ENCODE measurements at regions not wholly inside any gene's neighbourhood (a gene's known extent, or its start where the extent isn't known, plus 50 kb on each side); places are given as distances from the start of the nearest gene placed in this dataset.

DNA sequence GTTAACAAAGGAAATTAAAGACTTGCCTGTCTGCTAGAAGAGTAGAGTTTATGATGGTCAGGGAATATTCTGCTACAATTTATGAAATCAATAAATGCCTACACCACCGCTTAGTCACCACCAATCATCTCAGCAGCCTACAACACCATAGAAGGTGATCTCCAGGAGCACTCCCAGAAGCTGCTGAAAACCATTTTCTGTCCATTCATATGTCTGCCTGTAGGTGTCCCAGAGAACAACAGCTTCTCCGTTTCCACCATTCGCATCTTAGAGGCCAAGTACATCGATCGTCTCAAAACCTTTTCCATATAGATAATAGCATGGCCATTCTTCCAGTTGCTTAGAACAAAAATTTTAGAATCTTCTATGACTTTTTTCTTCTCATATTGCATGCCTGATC lies 303.4 kb downstream of the KCNC2 start:
- no peak for DNase-seq (ENCODE audit: low read depth, low spot score)

DNA sequence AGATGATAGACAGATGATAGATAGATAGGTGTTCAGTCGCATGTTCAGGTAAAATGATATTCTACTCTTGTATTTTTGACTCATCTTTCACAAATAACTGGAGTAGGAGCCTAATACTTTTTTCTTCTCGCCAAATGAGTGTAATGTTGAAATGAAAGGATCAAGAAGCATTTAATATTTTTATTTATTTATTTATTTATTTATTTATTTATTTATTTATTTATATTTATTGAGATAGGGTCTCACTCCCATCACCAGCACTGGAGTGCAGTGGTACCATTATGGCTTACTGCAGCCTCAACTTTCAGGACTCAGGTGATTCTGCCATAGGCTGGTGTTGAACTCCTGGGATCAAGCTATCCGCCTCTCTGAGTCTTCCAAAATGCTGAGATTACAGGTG lies 298.8 kb downstream of the KCNC2 start:
- no peak for DNase-seq (ENCODE audit: low read depth, low spot score)

DNA sequence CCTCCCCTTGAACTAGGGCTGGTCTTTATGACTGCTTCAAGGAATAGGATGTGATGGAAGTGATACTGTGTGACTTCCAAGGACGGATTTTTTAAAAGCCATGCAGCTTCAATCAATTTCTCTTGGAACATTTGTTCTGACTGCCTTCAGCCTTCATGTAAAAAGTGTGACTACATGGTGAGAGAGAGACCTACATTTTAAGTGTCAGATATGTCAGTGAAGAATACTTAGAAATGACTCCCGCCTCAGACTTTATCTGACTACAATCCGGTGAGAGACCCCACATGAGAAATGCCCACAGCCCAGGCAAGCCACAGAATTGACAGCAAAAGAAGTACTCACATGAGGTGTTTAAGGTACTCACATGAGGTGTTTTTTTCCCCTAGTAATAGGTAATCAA lies 295.3 kb downstream of the KCNC2 start:
- no peak for DNase-seq (ENCODE audit: low read depth, low spot score)

DNA sequence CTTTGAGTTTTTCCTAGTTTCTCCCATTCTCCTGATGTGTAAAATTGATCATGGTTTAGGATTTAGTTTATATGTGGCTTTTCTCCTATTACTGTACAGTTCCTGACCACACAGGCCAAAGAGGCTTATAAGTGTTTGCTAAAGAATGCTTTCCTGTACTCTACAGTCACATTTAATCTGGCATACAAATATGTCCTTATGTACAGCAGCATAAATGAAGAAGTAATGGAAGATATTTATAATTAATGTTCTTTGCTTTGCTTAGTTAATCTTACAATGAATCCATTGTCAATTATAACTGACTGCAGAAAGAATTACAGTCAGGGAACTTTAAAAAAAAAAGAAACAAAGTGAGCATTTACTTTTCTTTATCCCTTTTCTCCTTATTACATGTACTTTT lies 293.9 kb downstream of the KCNC2 start:
- DNase-seq (ENCODE audit: low read depth, low spot score) = no peak

DNA sequence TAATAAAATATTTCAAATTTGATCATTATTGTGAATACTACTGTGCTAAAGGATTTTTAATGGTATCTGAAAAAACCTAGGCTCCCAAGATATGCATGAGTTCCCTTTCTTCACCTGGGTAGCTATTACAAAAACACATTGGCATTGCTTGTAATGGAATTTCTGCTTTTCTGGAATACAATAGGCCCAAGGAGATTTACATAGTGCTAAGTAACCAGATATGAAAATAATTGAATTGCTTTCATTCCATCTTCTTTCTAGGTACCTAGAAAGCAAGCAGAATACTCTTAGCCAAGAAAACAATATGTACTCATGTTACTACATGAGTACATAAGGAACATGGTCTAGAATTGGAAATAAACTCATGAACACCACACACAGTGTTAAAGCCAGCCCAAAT lies 291.9 kb downstream of the KCNC2 start:
- no peak for DNase-seq (ENCODE audit: low read depth, low spot score)

DNA sequence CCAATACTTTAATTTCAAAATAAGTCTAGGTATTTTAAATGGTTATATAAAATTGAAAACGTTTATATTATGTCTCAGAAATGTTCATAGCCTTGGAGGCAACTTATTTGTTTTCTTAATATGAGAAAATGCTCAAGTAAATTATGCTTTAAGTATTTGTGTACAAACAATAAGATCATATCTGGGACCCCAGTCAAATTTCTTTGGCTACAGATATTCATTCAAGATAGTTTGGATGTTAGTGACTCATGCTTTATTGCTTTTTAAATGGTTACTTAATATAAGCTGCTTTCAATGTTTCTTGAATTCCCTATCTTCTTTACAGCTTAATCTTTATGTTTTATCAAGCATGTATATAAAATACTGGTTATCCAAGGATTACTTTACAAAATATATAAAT lies 291.3 kb downstream of the KCNC2 start:
- DNase-seq (ENCODE audit: low read depth, low spot score) = no peak

DNA sequence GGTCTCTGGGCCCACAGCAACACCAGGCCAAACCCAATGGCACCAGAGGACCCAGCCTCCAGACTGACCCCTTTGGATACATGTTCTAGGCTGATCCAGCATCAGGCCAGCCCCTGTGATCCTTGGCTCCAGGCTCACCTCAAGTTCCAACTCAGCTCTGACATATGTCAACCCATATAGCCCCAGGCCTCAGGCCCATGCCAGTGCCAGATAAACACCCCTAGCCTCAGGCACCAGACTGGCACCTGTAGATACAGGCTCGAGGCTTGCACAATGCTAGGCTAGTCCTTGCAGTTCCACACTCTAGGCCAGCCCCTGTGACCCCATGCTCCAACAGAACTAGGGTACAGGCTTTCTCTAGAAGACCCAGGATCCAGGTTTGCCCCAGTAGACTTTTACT lies 287.5 kb downstream of the KCNC2 start:
- DNase-seq (ENCODE audit: low read depth, low spot score) = no peak

DNA sequence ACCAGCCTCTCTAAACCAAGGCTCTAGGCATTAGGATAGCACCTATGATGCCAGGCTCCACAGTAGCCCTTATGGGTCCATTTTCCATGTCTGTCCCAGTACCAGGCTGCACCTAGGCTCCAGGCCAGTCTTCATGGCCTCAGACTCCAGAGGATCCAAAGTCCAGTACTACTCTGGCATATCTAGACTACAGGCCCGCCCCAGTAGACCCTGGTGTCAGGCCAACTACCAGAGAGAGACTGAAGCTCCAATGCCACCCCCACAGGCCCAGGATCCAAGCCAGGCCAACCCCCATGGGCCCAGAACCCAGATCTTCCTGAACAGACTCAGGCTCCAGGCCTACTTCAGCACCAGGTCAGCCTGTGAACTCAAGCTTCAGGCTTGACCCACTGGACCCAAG lies 287.0 kb downstream of the KCNC2 start:
- no peak for DNase-seq (ENCODE audit: low read depth, low spot score)

DNA sequence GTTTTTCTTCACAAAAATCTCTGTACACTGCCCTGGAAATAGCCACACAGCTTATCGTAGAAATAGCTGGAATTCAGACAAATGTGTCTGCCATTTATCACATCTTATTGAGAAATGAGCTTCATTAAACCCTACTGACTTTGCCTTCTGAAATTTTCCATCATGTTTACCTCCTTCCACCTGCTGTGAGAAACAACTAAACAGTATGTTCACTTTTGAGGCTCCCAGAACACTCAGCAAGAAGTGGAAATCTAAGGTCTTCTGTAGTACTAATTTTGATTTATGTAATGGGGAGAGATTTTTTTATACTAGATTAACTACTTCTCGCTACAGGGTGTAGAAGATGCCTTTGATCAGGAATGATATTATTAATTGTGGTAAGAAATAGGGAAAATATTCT lies 268.0 kb downstream of the KCNC2 start:
- DNase-seq (ENCODE audit: low read depth, low spot score) = no peak

DNA sequence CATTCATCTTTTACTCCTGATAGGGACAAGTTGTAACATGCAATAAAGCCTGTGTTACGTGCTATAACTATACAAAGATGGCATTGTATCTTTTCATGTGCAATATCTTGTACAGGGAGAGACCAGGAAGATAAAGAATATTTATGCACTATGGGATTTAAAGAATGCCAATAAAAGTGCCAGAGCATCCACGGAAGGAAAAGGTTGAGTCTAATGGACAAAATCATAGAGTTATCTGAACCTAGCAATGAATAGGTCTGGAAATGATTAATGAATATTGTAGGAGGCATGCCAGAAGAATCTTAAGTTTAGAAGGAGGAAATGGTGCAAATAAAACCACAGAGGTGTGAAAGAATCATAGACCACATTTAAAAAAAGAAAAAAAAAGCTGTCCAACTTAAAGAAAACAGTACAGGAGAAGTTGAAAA lies 263.9 kb downstream of the KCNC2 start:
- no peak for DNase-seq (ENCODE audit: low read depth, low spot score)

DNA sequence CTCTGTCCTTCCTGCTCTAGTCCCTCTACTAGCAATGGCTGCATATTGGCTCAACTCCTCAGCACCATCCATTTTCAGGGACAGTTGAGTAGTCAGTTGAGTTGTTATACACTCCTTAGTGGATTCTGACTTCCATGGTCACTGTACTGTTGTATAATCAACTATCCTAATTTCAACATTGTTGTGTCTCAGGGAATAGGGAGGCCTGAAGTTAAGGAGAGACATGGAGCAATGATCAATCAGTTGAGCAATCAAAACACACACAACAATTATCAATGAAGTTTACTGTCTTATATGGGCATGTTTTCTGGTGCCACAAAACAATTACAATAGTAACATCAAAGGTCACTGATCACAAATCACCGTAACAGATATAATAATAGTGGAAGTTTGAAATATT lies 255.9 kb downstream of the KCNC2 start:
- no peak for DNase-seq (ENCODE audit: low read depth, low spot score)

DNA sequence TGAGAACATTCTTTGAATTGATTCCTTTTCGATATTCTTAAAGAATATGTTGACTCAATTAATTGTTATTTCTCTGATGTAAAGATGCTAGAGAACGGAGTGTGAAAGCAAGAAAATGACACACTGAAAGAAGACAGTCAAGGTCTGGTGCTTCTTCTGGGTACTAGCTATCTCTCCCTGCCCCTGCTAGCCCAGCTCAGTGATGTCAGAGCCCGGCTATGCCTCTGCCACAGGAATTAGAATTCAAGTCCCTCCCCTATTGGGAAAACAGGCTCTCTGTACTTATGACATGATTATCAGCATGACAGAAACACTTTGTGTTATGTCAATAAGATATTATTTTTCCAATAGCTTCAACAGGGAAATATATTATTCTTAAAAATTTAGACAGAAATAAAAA lies 252.4 kb downstream of the KCNC2 start:
- no peak for DNase-seq (ENCODE audit: low read depth, low spot score)

DNA sequence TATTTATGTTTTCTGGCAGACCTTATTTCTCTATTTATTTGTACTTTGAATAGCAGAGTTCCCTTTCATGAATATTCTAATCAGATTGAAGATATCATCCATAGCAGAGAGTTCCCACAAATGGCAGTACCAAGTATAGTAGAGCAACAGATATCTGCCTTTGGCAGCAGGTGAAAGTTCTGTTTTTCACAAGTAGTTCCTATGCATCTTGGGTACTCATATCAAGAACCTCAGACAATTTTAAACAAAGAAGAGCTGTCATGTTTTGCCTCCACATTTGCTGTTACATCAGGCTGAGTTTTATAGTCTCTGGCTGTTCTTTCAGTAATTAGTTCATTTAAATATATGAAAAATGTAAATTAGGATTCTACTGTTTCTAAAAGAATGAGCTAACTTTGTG lies 252.0 kb downstream of the KCNC2 start:
- DNase-seq (ENCODE audit: low read depth, low spot score) = no peak

DNA sequence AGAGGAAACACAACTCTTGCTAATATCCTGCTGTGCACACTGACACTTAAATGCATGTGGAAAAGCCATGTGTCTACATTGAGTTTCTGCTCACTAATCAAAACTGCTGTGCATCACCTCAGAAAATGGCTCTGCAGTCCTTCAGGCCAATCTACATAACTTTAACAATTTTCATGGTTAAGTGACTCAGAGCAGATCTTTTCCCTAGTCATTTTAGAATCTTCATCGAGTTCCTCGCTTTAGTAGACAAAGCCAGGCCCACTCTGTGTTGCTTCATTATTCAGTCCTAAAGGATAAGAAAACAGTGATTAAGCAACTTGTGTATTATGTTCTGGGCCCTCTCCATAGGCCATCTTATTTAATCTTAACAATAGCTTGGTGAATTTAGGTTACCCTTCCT lies 250.0 kb downstream of the KCNC2 start:
- DNase-seq (ENCODE audit: low read depth, low spot score) = no peak

DNA sequence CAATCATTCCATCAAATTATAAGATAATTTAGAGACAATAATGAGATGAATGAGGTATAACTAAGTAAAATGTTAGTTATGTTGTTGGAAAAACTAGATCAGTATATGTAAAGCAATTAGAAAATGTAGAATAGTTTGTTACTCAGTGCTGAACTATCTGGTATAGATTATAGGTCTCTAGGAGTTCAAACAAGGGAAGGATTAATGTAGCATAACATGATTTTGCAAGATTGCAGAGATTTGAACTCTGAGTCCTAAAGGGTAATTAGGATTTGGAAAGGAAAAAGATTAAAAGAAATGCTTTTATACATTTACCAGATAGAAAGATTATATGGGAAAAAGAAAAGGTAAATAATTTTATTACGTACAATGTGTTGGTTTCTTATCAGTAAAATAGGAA lies 246.3 kb downstream of the KCNC2 start:
- DNase-seq (ENCODE audit: low read depth, low spot score) = no peak

DNA sequence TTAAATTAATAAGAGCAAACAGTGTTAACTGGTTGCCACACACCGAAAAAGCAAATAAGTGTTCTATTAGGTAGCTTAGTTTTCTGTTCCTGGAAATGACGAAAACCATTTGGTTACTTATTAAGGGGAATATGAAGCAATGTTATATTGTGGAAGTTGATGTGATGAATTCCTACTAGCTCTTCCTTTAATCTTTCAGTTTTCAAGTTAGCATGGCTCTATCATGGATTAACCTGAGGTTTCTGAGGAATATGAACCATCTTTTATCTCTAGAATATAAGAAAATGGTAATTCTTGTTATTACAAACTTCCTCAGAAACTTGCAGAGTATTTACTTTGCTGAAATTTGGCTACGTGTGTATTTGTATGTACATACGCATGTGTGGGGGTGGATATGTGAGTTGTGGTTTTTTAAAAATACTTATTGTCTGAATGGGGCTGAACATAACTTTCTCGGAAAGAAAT lies 245.7 kb downstream of the KCNC2 start:
- no peak for DNase-seq (ENCODE audit: low read depth, low spot score)

DNA sequence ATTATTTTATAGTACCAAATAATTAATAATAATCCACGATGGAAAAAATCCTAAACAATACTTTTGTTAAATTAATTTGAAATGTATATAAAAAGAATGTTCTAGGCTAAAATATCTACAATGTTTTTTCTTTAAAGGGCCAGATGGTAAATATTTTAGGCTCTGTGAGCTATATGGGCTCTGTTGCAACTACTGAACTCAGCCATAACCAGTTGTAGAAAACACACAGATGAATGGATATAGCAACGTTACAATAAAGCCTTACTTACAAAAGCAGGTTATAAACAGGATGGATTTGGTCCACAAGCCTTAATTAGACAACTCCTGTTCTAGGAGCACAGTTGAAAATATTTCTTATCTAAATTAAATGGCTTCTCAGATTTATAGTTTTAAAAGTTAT lies 245.2 kb downstream of the KCNC2 start:
- no peak for DNase-seq (ENCODE audit: low read depth, low spot score)

DNA sequence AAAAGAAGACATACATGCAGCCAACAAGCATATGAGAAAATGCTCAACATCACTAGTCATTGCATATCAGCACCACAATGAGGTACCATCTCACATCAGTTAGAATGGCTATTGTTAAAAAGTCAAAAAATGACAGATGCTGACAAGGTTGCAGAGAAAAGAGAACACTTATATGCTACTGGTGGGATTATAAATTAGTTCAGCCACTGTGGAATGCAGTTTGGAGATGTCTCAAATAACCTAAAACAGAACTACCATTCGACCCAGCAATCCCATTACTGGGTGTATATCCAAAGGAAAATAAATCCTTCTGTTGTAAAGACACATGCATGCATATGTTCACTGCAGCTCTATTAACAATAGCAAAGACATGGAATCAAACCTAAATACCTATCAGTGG lies 238.4 kb downstream of the KCNC2 start:
- no peak for DNase-seq (ENCODE audit: low read depth, low spot score)

DNA sequence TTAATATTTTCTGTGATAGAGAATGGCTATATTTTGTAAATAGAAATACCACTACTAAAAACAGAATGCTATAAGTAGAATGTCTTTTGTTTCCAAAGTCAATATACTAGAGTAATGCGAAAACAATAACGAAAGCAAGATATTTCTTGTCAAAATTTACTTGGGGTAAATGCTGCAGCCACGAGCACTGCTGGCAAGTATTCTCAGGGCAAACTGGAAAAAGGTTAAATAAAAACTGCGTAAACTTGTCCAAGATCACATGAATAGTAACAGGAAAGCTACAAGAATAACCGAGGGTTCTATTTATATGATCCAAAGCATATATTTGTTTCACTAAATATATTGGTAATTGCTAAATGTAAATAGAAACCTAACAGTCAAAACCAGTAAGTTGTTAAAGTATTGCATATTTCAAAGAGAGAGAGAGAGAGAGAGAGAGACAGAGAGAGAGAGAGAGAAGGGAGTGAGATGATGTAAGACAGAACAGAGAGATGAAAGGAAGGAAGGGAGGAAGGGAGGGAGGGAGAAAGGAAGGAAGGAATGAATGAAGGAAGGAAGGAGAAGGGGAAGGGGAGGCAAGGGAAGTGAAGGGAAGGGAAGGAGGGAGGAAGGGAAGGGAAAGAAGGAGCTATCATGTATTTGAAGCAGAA lies 231.7 kb downstream of the KCNC2 start:
- no peak for DNase-seq (ENCODE audit: low read depth, low spot score)

DNA sequence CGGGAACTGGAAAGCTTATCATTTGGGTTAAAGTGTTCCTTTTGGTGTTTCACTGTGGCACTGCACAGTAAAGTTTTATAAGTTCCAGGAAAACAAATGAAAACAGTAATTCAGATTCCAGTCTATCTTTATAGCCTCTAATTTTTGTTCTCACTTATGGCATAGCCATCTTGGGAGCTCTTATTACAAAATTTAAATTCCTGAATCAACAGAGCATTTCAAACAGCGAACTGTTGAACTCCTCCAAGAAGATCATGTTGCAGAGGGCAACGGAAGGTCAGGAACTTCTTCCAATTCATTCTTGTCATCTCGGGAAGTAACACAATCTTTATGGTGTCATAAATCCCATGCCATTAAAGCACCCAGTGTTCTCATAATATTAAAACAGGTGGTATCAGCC lies 229.1 kb downstream of the KCNC2 start:
- DNase-seq (ENCODE audit: low read depth, low spot score) = no peak

DNA sequence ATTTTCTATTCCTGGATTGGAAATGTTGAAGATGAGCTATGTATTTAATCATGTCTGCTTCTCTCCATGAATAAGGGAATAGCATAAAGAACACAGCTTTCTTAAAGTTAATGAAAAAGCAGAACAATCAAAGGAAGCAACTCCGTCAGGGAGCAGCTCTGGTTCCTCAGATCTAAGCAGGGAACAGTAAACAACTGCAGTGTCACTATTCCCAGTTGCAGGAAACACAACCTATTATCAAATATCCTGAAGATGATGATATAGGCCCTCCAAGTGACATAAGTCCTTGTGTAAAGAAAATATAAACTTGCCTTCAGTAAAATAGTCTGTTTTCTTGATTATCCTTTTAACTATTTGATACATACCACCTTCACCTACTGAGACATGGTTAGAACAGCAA lies 228.1 kb downstream of the KCNC2 start:
- no peak for DNase-seq (ENCODE audit: low read depth, low spot score)

DNA sequence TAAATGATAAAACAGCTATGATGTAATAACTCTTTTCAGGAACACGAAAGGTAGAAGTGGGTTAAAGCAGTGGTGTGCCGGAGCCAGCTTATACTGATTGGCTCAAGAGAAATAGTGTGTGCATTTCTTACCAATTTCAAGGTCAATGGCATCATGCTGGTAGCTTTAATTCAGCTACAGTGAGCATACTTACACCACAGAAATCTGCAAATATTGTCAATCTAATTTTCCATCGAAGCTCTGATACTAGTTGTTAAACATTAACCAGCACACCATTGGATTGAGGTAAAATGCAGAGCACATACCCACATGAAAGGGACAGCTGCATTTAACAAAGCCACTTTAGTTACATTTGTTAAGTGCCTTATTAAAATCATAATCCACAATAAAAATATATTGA lies 225.7 kb downstream of the KCNC2 start:
- no peak for DNase-seq (ENCODE audit: low read depth, low spot score)

DNA sequence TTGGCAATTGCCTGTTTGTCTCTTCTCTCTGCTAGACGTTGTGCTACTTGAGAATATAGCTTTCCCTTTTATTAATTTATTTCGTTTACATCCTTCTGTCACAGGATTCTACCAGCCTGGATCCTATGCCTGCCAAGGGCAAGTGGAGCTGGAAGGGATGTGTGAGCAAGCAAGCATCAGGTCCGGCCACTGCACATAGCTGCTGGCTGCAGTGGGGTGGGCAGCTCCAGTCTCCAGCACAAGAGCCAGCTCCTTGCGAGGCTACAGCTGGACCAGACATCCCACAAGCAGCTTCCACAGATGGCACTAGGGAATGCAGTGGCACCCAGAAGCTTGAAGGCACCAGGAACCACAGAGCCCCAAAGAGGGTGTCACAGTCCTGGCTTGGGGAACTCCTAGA lies 225.0 kb downstream of the KCNC2 start:
- no peak for DNase-seq (ENCODE audit: low read depth, low spot score)

DNA sequence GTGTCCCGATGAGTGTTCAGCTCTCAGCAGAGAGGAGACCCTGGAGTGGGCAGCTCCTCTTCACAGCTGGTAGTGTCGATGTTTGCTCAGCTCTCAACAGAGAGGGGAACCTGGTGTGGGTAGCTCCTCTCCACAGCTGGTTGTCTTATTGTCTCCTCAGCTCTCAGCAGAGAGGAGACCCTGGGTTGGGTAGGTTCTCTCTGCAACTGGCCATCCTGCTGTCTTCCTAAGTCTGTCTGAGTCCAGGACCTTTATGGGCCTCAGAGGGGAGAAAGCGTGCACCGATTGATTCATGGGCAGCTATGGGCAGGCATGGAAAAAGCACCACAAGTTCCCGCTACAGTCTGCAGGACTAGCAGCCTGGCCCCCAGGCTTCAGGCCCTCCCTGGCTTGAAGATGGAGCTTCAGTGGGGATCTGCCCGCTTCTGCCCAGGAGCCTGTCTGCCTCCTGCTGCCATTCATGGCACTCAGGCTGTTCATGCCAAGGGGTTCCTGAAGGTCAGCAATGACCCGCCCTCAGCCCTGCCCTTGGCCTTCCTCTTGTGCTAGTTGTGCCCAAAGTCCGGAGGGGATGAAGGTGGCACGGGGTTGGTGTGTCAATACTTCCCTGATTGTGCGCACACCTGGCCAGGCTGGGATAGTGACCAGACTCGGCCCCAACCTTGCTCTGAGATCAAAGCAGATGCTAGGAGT lies 224.2 kb downstream of the KCNC2 start:
- DNase-seq (ENCODE audit: low read depth, low spot score) = no peak

Measured in smooth muscle cell of the brain vasculature (primary cell).